NCI-H2081 (cell line): ENCODE measurements at regions not wholly inside any gene's neighbourhood (a gene's known extent, or its start where the extent isn't known, plus 50 kb on each side); places are given as distances from the start of the nearest gene placed in this dataset.
A peak's percentile ranks its signal among the peaks of the same experiment; 100 is the strongest.
"Not testable (repeated sequence)": the region's sequence is repeated elsewhere in the genome, so short reads cannot be mapped to it uniquely, and the experiment has no call there.

Experiments
- DNase-seq, 2 experiments: peaks; one replicate each; lab custom pipeline; 2025; lab: John Stamatoyannopoulos, UW

DNA sequence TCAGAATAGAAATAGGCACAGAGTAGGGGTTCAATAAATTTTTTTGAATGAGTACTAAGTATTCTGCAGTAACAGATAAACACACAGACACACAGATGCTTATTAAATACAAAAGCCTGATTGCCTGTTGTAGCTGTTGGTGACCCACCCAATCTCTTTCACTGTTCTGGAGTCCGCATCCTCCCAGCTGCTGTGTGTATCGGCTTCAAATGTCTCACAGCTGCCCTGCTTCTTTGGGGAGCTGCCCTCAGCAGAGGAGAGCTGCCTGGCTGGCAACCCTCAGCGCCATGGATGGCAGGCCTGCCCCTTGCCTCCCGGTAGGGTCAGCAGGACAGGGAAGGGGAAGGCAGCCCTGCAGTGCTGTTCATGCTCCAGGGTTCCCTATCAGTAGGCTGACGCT, 50.5 kb upstream of the PRNP start:
- DNase-seq = no peak

DNA sequence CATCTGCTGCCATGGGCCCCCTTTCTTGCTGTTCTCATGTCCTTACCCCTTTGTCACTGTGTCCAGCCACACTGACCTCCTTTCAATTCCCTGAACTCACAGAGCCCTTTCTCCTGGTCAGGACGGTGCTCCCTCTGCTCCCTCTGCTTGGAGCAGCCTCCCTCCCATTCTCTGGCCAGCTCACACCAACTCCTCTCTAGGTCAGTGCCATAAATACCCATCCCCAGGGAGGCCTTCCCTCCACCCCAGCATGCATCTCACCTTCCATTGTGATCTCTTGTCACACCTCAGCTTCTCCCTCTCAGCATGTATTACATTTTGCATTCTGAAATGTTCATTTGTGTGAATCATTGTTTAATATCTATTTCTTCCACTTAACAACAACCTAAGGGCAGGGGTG, 50.9 kb upstream of the PRNP start:
- no peak for DNase-seq

DNA sequence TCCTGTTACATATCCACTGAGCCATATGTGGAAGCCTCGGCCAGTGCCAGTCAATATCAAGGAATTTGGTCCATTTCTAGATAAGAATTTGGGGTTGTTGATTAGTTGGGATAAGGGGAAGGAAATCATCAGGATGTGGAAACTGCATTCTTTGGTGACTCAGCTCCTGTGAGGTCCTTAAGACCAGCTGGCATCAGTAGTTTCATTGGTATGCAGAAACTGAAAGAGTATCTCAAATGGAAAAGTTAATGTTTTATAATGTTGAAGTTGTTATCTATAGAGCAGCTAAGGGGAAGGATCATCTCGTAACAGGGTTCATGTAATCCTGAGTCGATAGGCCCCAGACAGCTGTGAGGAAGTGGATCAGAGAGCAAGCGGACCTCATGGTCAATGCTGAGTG, 52.5 kb upstream of the PRNP start:
- no peak for DNase-seq

DNA sequence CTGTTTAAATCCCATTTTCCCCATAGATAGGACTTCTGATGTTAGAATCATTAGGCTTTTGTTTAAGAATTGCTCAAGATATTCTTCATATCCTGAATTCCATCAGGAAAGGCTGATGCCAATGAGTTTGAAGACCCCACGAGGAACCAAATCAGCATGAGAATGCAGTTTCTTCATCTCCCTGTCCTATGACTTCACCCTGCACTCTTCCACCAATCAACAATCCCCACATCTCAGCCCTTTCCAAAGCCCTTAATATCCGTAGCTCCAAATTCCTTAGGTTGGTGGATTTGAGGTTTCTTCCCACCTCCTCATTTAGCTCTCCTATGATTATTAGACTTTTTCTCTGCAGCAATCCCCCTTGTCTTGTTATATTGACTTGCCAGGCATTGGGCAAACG, 52.9 kb upstream of the PRNP start:
- no peak for DNase-seq

DNA sequence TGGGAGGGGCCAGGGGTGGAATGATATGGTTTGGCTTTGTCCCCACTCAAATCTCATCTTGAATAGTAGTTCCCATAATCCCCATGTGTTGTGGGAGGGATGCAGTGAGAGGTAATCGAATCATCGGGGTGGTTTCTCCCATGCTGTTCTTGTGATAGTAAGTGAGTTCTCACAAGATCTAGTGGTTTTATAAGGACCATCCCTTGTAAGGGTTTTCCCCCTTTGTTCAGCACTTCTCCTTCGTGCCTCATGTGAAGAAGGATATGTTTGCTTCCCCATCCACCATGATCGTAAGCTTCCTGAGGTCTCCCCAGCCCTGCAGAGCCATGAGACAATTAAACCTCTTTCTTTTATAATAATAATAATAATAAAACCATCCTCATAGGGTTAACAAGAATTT, 53.4 kb upstream of the PRNP start:
- DNase-seq = no peak

DNA sequence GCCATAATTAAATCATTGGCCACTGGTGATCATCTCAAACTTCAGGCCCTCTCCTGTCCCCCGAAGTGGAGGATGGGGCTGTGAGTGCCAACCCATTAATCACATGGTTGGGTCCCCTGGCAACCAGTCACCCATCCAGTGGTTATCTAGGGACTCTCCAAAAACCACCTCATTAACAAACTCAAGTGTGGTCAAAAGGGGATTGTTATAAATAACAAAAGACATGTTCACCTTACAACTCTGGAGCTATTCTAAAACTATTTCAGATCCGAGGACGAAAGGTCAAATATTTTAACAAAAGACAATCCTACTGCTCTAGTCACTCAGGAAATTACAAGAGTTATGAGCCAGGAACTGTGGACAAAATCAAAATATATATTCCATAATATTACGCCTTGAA, 60.0 kb upstream of the PRNP start:
- no peak for DNase-seq

DNA sequence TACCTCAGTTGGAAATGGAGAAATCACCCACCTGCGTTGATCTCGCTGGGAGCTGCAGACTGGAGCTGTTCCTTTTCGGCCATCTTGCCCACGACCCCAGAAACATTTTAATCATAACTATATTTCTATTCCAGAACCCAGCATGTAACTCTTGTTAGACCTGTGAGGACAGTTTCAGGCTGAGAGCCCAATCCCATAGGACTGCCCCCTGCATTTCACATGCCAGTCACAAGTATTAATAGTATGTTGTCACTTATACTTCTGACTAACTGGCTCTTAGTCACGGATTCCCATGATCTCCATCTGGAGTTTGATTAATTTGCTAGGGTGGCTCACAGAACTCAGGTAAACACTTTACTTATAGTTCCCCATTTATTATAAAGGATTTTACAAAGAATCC, 60.6 kb upstream of the PRNP start:
- DNase-seq = no peak

DNA sequence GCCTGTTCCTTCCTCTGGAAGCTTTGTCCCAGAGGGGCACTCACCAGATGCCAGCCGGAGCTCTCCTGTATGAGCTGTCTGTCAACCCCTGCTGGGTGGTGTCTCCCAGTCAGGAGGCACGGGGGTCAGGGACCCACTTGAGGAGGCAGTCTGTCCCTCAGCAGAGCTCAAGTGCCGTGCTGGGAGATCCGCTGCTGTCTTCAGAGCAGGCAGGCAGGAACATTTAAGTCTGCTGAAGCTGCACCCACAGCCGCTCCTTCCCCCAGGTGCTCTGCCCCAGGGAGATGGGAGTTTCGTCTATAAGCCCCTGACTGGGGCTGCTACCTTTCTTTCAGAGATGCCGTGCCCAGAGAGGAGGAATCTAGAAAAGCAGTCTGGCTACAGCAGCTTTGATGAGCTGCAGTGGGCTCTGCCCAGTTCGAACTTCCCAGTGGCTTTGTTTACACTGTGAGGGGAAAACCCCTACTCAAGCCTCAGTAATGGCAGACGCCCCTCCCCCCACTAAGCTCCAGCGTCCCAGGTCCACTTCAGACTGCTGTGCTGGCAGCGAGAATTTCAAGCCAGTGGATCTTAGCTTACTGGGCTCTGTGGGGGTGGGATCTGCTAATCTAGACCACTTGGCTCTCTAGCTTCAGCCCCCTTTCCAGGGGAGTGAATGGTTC, 61.5 kb upstream of the PRNP start:
- not testable (repeated sequence) for DNase-seq

DNA sequence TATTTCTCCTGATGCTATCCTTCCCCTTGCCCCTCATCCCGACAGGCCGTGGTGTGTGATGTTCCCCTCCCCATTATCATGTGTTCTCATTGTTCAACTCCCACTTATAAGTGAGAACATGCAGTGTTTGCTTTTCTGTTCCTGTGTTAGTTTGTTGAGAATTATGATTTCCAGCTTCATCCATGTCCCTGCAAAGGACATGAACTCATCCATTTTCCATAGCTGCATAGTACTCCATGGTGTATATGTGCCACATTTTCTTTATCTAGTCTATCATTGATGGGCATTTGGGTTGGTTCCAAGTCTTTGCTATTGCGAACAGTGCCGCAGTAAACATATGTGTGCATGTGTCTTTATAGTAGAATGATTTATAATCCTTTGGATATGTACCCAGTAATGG, 67.1 kb upstream of the PRNP start:
- DNase-seq = not testable (repeated sequence)

DNA sequence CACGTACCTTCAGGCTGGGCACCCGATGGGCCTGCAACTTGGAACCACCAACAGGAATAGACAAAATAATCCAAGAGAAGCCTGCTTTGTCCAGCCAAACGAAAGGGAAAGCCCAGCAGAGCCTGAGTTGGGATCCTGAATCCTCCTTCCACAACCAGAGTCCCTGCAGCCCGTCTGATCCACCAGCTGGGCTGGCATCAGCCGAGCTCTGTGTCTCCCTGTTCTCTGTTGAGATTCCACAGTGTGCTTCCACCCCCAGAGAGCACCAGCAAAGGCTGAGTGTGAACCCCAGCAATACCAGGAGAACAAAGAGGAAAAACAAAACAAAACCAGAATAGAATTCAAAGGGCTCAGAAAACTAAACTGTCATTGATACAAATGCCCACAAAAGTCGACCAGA, 68.8 kb upstream of the PRNP start:
- no peak for DNase-seq

DNA sequence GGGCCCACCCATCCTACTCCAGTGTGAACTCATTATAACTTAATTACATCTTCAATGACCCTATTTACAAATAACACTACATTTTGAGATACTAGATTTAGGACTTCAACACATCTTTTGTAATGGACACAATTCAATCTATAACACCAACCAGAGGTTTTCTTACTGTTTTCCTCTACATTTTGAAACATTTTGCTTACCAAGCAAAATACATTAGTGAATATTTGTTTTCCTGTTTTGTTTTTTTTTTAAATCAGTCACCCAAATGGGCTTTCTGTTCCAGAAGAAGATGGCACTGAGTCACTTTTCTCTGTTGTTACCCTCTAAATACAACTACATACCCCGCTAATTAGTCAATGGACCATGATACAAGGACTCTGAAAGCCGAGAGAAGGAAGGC, 69.2 kb upstream of the PRNP start:
- no peak for DNase-seq

DNA sequence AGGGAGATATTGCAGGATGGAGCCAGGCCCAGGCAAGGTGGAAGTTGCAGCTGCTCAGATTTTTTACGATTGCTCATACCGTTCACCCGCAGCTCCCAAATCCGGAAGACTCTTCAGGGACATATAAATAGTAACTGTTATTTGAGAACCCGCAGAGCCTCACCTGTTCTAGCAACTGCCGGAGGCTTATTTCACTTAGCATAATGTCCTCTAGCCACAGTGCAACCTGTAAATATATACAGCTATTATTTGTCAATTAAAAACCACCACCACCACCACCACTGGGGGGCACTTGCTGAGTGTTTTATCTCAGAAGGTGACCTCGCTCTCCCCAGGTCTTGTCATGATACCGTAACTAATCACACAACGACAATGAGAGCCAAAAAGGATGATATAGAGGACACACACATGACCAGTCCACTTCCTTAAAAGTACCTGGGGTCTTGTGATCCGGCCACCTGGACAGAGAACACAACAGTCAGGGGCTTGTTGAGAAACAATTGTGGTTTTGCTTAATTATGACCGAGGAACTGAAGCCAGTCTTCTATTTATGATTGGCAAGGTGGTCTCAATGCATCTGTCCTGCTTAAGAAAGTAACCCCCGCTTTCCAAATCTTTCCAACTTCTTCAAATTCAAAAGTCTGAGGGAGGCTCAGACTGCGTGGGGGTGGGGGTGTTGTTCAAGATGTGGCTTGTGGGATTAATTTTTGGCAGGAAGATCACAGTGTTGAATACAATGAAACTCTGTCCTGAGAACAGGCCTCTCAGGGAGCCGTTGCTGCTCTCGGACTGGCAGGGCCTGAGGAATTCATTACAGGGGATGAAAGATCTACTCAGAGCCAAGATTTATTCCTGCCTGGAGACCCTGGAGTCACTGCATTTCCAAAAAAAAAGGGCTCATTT, 72.3 kb upstream of the PRNP start:
- DNase-seq = peak; percentile 41 to 74

DNA sequence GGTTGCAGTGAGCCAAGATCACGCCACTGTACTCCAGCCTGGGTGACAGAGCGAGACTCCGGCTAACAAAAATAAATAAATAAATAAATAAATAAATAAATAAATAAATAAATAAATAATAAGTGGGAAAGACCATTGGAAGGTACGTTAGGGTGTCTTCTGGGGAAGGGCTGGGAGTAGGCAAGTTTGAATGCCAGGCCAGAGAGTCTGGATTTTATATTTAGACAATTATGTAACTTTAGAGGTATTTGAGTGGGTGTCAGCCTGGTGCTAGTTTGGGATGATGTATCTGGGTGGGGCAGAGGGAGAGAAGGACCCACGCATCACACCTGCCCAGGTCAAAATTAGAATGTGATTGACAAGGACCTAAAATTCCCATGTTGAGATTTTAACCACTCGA, 73.1 kb upstream of the PRNP start:
- DNase-seq = no peak

DNA sequence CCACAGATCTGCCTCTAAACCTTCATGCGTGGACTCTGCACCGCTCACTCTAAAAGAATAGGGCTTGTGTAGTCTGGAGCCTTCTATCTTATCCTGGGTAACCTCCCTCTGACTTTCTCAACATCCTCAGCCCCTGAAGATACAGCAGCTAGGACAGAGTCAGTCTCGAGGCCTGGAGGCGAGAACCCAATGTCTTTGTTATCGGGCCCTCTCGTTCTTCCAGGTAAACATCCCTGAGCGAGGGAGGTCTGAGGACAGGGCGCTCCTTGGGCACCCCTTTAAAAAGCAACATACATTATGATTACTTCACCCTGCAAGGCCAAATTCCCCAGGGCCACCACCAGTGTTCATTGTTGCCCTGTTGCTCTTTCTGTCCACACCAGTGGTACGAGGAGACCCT, 75.4 kb upstream of the PRNP start:
- no peak for DNase-seq

DNA sequence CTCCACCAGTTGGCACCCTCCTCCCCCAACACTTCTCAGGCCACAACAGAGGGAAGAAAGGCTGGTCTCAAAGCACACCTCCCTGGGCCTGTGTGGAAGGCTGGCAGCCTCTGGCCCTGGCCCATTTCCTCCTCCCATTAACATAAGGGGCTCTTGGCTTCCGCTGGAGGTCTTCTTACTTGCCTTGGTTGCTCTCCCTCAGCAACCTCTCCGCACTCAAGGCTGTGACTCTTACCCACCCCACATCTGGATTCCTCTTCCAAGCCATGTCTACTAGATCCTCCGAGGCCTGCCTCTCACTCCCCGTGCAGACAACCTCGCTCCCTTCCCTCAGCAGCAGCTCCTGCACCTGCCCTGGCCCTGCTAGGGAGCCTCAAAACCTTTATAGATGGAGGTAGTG, 76.7 kb upstream of the PRNP start:
- no peak for DNase-seq

DNA sequence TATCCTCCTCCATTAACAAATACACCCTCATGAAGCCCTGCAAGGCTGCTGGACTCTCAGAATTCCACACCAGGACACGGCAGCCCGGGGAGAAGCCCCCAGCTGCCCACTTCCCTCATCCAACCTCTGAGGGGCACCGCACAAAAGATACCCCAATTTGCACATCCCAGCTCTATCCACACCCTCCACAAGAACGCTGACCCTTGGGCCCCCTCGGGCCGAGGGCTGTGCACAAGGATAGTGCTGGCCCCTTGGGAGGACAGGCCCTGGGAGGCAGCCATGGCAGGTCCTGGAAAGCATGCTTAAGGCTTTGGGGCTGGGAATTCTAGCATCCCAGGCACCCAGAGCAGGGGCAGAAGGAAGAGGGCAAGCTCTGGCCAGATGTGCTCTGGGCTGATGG, 77.4 kb upstream of the PRNP start:
- DNase-seq = no peak

DNA sequence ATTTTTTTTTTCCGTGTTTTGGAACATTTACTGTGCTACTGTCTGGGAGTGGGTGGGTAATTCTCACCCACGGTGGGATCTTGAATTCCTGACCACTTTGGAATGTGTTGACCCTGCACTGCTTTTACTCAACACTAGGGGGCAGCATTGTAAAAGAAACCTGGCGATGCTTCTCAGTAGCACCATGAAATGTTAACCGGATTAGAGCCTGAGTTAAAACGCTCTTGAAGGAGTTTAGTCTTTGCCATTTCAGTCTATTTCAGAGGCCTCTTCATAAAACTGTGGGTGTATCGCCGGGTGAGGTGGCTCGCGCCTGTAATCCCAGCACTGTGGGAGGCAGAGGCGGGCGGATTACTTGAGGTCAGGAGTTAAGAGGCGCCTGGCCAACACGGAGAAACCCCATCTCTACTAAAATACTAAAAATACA, 79.0 kb upstream of the PRNP start:
- DNase-seq = peak; percentile 55 to 62

DNA sequence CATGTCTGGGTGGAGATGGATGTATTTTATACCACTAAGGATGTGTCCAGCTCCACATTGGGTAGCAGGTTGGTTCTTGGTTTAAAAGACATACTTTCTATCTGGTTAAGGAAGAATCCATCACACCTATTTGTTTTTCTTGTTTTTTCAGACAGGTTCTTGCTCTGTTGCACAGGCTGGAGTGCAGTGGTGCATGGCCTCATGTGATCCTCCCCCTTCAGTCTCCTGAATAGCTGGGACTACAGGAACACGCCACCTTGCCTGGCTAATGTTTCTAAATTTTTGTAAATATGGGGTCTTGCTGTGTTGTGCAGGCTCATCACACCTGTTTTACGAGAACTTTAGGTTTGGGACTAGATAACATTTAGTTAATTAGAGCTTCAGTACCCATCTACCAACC, 80.2 kb upstream of the PRNP start:
- no peak for DNase-seq

DNA sequence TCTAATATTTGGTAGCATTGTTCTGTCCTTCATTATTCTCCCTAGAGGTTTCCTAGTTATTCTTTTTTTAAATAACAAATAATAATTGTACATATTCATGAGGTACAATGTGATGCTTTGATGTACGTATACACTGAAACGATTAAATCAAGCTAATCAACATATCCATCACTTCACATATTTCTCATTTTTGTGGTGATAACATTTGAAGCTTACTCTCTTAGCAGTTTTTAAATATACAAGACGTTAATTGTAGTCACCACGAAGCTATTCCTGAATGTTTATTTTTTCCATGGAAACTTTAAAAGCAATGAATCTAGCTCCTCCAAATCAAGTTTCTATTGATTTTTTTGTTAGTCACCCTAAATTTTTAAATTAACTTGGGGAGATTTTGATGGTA, 81.1 kb upstream of the PRNP start:
- DNase-seq = no peak

DNA sequence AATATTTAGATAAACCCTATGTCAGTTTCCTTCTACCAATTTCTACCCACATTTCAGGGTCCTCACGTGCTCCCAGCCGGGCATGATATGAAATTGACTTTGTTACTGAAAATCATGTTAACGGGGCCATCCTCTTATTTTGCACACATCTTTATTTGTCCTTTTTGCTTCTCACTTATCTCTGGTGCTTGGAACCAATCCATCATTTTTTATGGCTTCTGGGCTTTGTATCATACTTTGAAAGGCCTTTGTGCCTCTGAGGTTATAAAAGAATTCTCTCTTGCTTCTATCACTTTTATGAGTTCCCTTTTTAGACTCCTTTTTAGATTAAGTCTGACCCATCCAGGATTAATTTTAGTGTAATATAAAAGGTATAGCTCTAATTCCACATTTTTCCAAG, 81.7 kb upstream of the PRNP start:
- no peak for DNase-seq

DNA sequence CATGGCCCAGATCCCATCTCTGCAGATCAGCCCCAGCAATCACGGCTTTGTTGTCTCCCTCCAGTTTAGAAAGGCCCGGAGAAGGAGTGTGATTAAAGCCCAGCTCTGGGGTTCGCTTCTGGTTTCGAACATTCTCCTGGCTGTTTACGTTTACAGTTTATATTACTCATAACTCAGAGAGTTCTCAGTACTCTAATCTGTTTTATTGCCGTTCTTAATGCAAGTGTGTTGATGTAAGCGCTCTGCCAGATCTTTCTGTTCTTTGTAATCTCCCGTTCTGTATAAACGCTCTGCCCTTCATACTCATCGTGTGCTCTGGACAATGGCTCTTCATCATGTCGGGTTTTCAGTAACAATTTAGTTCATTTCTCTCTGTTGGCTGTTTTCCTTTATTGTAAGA, 82.5 kb upstream of the PRNP start:
- no peak for DNase-seq

DNA sequence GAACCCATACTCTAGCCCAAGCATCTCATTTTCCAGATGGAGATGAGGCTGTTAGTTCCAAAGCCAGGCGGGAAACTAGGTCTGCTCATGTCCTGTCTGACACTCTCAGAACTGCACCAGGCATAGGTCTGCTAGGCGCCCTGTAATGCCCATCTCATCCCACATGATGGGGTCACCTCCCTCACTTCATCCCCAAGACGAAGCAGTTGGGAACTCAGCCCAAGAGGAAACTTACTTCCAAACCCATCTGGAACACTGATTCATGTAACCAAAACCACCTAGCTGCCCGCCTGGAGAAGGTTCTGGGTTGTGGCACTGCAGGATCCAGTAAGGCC, 84.0 kb upstream of the PRNP start:
- DNase-seq = no peak

DNA sequence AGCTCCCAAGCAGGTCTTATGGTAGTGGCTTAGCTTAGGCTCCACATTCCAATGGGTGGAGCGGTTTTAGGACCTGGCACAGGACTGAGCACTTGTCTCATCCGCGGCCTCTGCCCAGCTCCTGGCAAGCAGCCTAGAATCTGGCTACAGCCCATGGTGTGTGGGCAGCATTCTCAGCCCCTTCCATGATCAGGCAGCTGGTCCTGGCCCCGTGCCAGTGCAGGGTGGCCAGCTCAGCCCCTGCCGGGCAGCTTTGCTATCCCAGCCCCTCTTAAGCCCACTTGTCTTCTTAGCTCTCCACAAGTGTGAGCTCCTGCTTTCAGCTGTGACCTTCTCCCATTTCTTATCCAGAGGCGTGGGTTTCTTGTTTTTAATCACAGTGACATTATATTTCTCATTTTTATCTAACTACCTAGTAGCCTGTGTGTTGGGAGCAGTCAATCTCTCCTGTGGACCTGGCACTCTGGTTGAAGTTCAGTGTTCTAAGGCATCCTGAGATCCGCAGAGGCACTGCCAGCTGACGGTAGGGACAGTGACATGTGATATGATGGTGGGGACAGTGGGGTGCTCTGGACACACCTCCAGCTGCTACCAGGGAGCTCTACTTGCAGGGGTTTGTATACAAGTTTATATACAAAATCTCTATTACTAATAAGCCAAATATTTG, 84.5 kb upstream of the PRNP start:
- peak in 1 of 2 experiments; percentile 12 for DNase-seq
